Endothelial cell of umbilical vein (primary cell): ENCODE measurements at regions not wholly inside any gene's neighbourhood (a gene's known extent, or its start where the extent isn't known, plus 50 kb on each side); places are given as distances from the start of the nearest gene placed in this dataset.
"Not testable (repeated sequence)": the region's sequence is repeated elsewhere in the genome, so short reads cannot be mapped to it uniquely, and the experiment has no call there.

Source experiments
- BruUV-seq: library from RNA; stranded (reverse); fragments of 400-500 nt; replicated peaks from 2 replicates; lab custom pipeline; 2021; lab: Mats Ljungman, UMichigan
- CTCF ChIA-PET: fragments of 300-600, 350-600 bp; sonication (Branson Sonifier 250); formaldehyde crosslinking; loops from one replicate; lab custom pipeline; 2021; ENCODE audit warnings: antibody characterized with exemption, inconsistent platforms; lab: Charles Lee
- POLR2A ChIA-PET: fragments of 300-600, 350-600 bp; sonication (Branson Sonifier 250); formaldehyde crosslinking; loops from one replicate; lab custom pipeline; 2021; ENCODE audit warnings: antibody characterized with exemption, inconsistent platforms; lab: Charles Lee
- DNase-seq: peaks from one replicate; pipeline ENCODE4 v3.0.0-alpha.2; 2011; ENCODE audit warnings: low read depth, low spot score
- FAIRE-seq: peaks from 2 replicates; lab custom pipeline; 2011; peaks lifted over from hg19 to GRCh38; lab: Jason Lieb, UNC
- H2AFZ ChIP-seq: 2 replicates; pipeline ENCODE4 v1.6.0; 2012; ENCODE audit warnings: low read depth, low read length, control low read depth, inconsistent platforms
- H3K27ac ChIP-seq: 2 replicates; pipeline ENCODE4 v1.5.1; 2011; ENCODE audit warnings: low read depth, mild to moderate bottlenecking, control low read depth, low read length, moderate library complexity; ENCODE audit not compliant: insufficient read depth
- H3K27me3 ChIP-seq, 2 experiments: 2 replicates each; pipeline versions ENCODE4 v1.6.0 to v1.6.1; 2011; ENCODE audit warnings: low read length in 2 of 2, mixed read lengths in 1 of 2; ENCODE audit not compliant: control insufficient read depth in 2 of 2, insufficient read depth in 2 of 2
- H3K36me3 ChIP-seq, 2 experiments: 2 replicates in 1 of 2; 3 replicates in 1 of 2; pipeline ENCODE4 v1.5.1; 2011; ENCODE audit warnings: low read length in 2 of 2, mild to moderate bottlenecking in 1 of 2, moderate library complexity in 1 of 2; ENCODE audit not compliant: control insufficient read depth in 2 of 2, insufficient read depth in 2 of 2; ENCODE audit errors: extremely low read depth in 1 of 2
- H3K4me1 ChIP-seq: 3 replicates; pipeline ENCODE4 v1.5.1; 2011; ENCODE audit warnings: mild to moderate bottlenecking, low read length; ENCODE audit not compliant: control insufficient read depth, insufficient read depth; ENCODE audit errors: extremely low read depth
- H3K4me2 ChIP-seq: 2 replicates; pipeline ENCODE4 v1.6.1; 2011; ENCODE audit warnings: low read length, control low read depth, mixed read lengths; ENCODE audit not compliant: insufficient read depth
- H3K4me3 ChIP-seq, 3 experiments: fragments of 200-600 bp in 1 of 3; sonication (generic), shearing (Covaris generic) in 1 of 3; replicated peaks in 1 of 3; 2 replicates each; pipeline ENCODE4 v1.5.1; 2011 to 2016; ENCODE audit warnings: control low read depth in 3 of 3, low read length in 3 of 3, mild to moderate bottlenecking in 2 of 3, inconsistent platforms in 1 of 3, low read depth in 1 of 3, moderate library complexity in 1 of 3; ENCODE audit not compliant: insufficient read depth in 1 of 3
- H3K79me2 ChIP-seq: 2 replicates; pipeline ENCODE4 v1.6.0; 2012; ENCODE audit warnings: low read length, inconsistent platforms; ENCODE audit not compliant: control insufficient read depth, insufficient read depth
- H3K9ac ChIP-seq: replicated peaks from 2 replicates; pipeline ENCODE3; 2011; ENCODE audit warnings: low read length, control low read depth; ENCODE audit not compliant: insufficient read depth; ENCODE audit errors: extremely low read depth
- H3K9me1 ChIP-seq: replicated peaks from 3 replicates; pipeline ENCODE4 v1.6.0; 2011; ENCODE audit warnings: mild to moderate bottlenecking, low read length; ENCODE audit not compliant: control insufficient read depth, insufficient read depth; ENCODE audit errors: extremely low read depth
- H3K9me3 ChIP-seq: replicated peaks from 2 replicates; pipeline ENCODE4 v1.5.1; 2012; ENCODE audit warnings: low read length, inconsistent platforms; ENCODE audit not compliant: control insufficient read depth, insufficient read depth
- H4K20me1 ChIP-seq: replicated peaks from 2 replicates; pipeline ENCODE3; 2011; ENCODE audit warnings: mild to moderate bottlenecking, low read length; ENCODE audit not compliant: control insufficient read depth, insufficient read depth; ENCODE audit errors: extremely low read depth
- dilution Hi-C: fragments of 300-500 bp; cut with MboI; formaldehyde crosslinking; loops from one replicate; pipeline ENCODE4 v1.15.0; 2019; ENCODE audit warnings: low sequenced_read_pairs; ENCODE audit not compliant: extremely low pct_ligation_motif_present
- intact Hi-C: fragments of 100-400 bp; cut with micrococcal nuclease; formaldehyde crosslinking; loops from one replicate; pipeline ENCODE4 v1.10.0; 2022

- H3K9ac ChIP-seq, DNase-seq, H3K9me3 ChIP-seq, intact Hi-C loops, H3K9me1 ChIP-seq, H4K20me1 ChIP-seq, BruUV-seq, H3K79me2 ChIP-seq, H2AFZ ChIP-seq, dilution Hi-C loops, H3K4me3 ChIP-seq, H3K27ac ChIP-seq, POLR2A ChIA-PET, CTCF ChIA-PET, H3K4me2 ChIP-seq, H3K36me3 ChIP-seq, H3K4me1 ChIP-seq, FAIRE-seq, H3K27me3 ChIP-seq: not testable (repeated sequence)
Measured at GRCh38 chr16:70040554-70040953, 73.6 kb upstream of the PDPR start.

- H3K9me1 ChIP-seq, H3K27me3 ChIP-seq, dilution Hi-C loops, H3K9ac ChIP-seq, H3K4me2 ChIP-seq, H2AFZ ChIP-seq, H3K36me3 ChIP-seq, POLR2A ChIA-PET, H3K79me2 ChIP-seq, H3K4me3 ChIP-seq, H3K27ac ChIP-seq, BruUV-seq, intact Hi-C loops, H4K20me1 ChIP-seq, H3K4me1 ChIP-seq, H3K9me3 ChIP-seq, CTCF ChIA-PET, DNase-seq: not testable (repeated sequence)
- peak; percentile 31 for FAIRE-seq
Measured at GRCh38 chr16:70043538-70044067, 70.5 kb upstream of the PDPR start.

- H3K4me1 ChIP-seq, H3K9ac ChIP-seq, DNase-seq, dilution Hi-C loops, H3K9me3 ChIP-seq, H3K79me2 ChIP-seq, intact Hi-C loops, CTCF ChIA-PET, POLR2A ChIA-PET, FAIRE-seq, H3K4me2 ChIP-seq, H3K27ac ChIP-seq, H3K27me3 ChIP-seq, BruUV-seq, H3K36me3 ChIP-seq, H3K9me1 ChIP-seq, H4K20me1 ChIP-seq, H2AFZ ChIP-seq, H3K4me3 ChIP-seq: not testable (repeated sequence)
Measured at GRCh38 chr16:70046560-70046959, 67.6 kb upstream of the PDPR start.

GRCh38 chr16:70048083-70048482 is 66.0 kb upstream of the PDPR start:
- dilution Hi-C loops, H3K27ac ChIP-seq, H3K27me3 ChIP-seq, FAIRE-seq, H3K79me2 ChIP-seq, H4K20me1 ChIP-seq, POLR2A ChIA-PET, H3K9ac ChIP-seq, DNase-seq, H3K4me3 ChIP-seq, H3K4me1 ChIP-seq, BruUV-seq, H3K9me1 ChIP-seq, H3K36me3 ChIP-seq, H3K4me2 ChIP-seq, H2AFZ ChIP-seq, CTCF ChIA-PET, intact Hi-C loops, H3K9me3 ChIP-seq: not testable (repeated sequence)
